Osteoblast (primary cell): ENCODE measurements at regions not wholly inside any gene's neighbourhood (a gene's known extent, or its start where the extent isn't known, plus 50 kb on each side); places are given as distances from the start of the nearest gene placed in this dataset.

Experiments used
- DNase-seq: peaks from one replicate; pipeline ENCODE4 v3.0.0; 2011; ENCODE audit warnings: low spot score, mixed read lengths; ENCODE audit not compliant: insufficient read length; ENCODE audit errors: missing footprints
- H2AFZ ChIP-seq: 2 replicates; pipeline ENCODE4 v1.6.0; 2011; ENCODE audit warnings: mild to moderate bottlenecking, low read length
- H3K27ac ChIP-seq: 2 replicates; pipeline ENCODE4 v1.5.1; 2011; ENCODE audit warnings: mild to moderate bottlenecking, low read depth, low read length, moderate library complexity
- H3K27me3 ChIP-seq: 2 replicates; pipeline ENCODE4 v1.6.0; 2012; ENCODE audit warnings: mild to moderate bottlenecking, control low read depth, inconsistent platforms, low read length, moderate library complexity; ENCODE audit not compliant: insufficient read depth
- H3K36me3 ChIP-seq: 2 replicates; pipeline ENCODE4 v1.5.1; 2011; ENCODE audit warnings: mild to moderate bottlenecking, low read length, control low read depth, moderate library complexity; ENCODE audit not compliant: insufficient read depth
- H3K4me1 ChIP-seq: 2 replicates; pipeline ENCODE4 v1.5.1; 2011; ENCODE audit warnings: mild to moderate bottlenecking, low read length, control low read depth, moderate library complexity; ENCODE audit not compliant: insufficient read depth
- H3K4me2 ChIP-seq: 2 replicates; pipeline ENCODE4 v1.6.0; 2011; ENCODE audit warnings: mild to moderate bottlenecking, low read length; ENCODE audit not compliant: insufficient read depth
- H3K4me3 ChIP-seq: fragments of 200-600 bp; sonication (generic); 3 replicates; pipeline ENCODE4 v1.5.1; 2012; ENCODE audit warnings: mild to moderate bottlenecking, low read length, inconsistent platforms; ENCODE audit not compliant: insufficient read depth
- H3K79me2 ChIP-seq: 2 replicates; pipeline ENCODE4 v1.6.0; 2012; ENCODE audit warnings: mild to moderate bottlenecking, low read length, control low read depth, inconsistent platforms; ENCODE audit not compliant: insufficient read depth
- H3K9me3 ChIP-seq: 2 replicates; pipeline ENCODE4 v1.5.1; 2011; ENCODE audit warnings: low read depth, low read length, control low read depth
- H4K20me1 ChIP-seq: 2 replicates; pipeline ENCODE4 v1.6.0; 2012; ENCODE audit warnings: mild to moderate bottlenecking, low read length, control low read depth; ENCODE audit not compliant: insufficient read depth
- TF ChIP-seq, protein P1 (sequence below): IDR thresholded peaks from 2 replicates; pipeline ENCODE4 v1.5.1; 2011; ENCODE audit warnings: mild to moderate bottlenecking, low read depth, low read length, moderate library complexity; ENCODE audit errors: extremely low read depth

DNA sequence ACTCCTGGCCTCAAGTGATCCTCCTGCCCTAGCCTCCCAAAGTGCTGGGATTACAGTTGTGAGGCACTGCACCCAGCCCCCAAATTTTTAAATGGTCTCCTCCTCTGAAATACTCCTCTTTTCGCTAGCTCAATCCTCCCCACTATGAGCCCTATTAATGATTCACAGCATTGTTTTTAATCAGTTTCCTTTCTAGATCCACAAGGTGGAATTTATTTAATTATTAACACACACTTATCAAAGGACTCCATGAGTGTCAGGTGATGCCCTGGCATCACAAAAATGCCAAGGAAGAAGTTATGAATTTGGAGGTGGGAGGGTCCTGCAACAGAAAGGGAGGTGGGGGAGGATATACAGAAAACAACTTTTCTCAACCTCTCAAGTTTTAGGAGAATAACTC, 806.5 kb downstream of the PRELID2 start:
- TF ChIP-seq, protein P1, sequence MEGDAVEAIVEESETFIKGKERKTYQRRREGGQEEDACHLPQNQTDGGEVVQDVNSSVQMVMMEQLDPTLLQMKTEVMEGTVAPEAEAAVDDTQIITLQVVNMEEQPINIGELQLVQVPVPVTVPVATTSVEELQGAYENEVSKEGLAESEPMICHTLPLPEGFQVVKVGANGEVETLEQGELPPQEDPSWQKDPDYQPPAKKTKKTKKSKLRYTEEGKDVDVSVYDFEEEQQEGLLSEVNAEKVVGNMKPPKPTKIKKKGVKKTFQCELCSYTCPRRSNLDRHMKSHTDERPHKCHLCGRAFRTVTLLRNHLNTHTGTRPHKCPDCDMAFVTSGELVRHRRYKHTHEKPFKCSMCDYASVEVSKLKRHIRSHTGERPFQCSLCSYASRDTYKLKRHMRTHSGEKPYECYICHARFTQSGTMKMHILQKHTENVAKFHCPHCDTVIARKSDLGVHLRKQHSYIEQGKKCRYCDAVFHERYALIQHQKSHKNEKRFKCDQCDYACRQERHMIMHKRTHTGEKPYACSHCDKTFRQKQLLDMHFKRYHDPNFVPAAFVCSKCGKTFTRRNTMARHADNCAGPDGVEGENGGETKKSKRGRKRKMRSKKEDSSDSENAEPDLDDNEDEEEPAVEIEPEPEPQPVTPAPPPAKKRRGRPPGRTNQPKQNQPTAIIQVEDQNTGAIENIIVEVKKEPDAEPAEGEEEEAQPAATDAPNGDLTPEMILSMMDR, result no peak

DNA sequence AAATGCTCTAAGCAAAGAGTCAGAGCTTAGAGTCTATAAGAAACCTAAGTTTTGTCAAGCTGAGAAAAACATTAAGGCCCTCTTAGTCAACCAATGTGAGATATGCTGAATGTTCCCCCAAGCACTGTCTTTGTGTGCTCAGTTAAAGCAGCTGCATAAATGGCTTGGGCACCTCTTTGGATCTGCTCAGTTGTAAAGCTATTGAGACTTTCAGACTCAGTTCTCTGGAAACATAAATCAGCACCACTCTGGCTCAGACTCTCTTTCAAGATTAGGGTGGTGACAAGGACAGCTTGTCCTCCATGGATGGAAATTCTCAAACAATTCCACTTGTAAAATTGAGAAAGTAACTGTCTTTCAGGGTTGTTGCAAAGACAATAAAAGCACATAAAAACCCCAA, 807.9 kb downstream of the PRELID2 start:
- Histone ChIP-seq H3K9me3 (no peaks in the 10 kb centered on the region), H3K4me2 (no peak overlapping the region), H3K4me3 (no peak overlapping the region), H3K79me2 (no peaks in the 10 kb centered on the region), H3K36me3 (no peaks in the 10 kb centered on the region), H2AFZ (no peak overlapping the region), H4K20me1 (no peaks in the 10 kb centered on the region), H3K27me3 (no peaks in the 10 kb centered on the region), H3K27ac (no peak overlapping the region), H3K4me1 (no peaks in the 10 kb centered on the region)
- TF ChIP-seq, protein P1, result no peak
- DNase-seq, result no peak

More for the DNA sequence above, 806.5 kb downstream of the PRELID2 start:
- no peaks in the 10 kb centered on the region for H3K79me2 ChIP-seq
- no peak overlapping the region for H3K4me2 ChIP-seq
- H3K4me1 ChIP-seq, result no peaks in the 10 kb centered on the region
- no peaks in the 10 kb centered on the region for H3K27me3 ChIP-seq
- H3K4me3 ChIP-seq, result no peak overlapping the region
- H3K36me3 ChIP-seq, result no peaks in the 10 kb centered on the region
- no peak overlapping the region for H3K27ac ChIP-seq
- DNase-seq, result no peak
- no peaks in the 10 kb centered on the region for H4K20me1 ChIP-seq
- H3K9me3 ChIP-seq, result no peaks in the 10 kb centered on the region
- no peak overlapping the region for H2AFZ ChIP-seq

DNA sequence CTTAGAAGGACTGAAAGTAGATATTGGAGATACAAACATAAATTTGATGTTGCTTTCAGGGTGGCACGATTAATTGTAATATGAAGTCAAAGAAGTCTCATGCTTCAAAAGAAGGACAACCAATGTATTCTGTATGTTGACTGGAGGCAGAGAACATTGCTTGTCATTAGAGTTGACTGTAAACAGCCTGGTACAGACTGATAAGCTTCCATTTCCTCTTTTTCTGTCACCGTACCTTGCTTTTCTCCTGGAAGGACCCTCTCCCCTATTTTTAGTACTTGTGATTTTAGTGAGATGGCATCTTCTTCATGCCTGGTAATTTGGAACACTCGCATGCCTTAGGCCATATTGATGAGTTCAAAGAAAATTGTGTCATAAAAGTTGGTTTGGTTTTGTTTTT, 809.4 kb downstream of the PRELID2 start:
- DNase-seq, result no peak
- Histone ChIP-seq H3K4me1 (no peaks in the 10 kb centered on the region), H3K9me3 (no peaks in the 10 kb centered on the region), H4K20me1 (no peaks in the 10 kb centered on the region), H3K4me3 (no peak overlapping the region), H3K27me3 (no peaks in the 10 kb centered on the region), H3K79me2 (no peaks in the 10 kb centered on the region), H3K4me2 (no peak overlapping the region), H2AFZ (no peak overlapping the region), H3K36me3 (no peaks in the 10 kb centered on the region), H3K27ac (no peak overlapping the region)
- TF ChIP-seq, protein P1, result no peak

DNA sequence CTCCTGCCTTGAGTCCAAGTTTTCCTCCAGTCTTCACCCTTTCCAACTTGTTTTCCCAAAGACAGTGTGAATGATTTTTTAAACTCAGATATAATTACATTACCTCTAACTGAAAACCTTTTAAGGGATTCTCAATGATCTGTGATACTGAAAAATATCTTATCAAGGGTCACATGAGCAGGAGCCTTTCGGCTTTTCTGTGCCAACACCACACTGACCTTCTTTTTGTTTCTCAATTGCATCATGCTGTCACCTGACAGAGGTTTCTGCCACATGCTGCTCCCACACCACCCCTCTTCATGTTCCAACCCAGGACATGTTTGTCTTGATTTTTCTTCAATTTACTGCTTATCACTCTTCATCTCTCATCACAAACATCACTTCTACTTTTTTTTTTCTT, 820.0 kb downstream of the PRELID2 start:
- no peak for DNase-seq
- H3K9me3 ChIP-seq, result no peaks in the 10 kb centered on the region
- no peak overlapping the region for H3K27ac ChIP-seq
- no peaks in the 10 kb centered on the region for H3K4me1 ChIP-seq
- H3K4me2 ChIP-seq, result no peak overlapping the region
- TF ChIP-seq, protein P1, result no peak
- H4K20me1 ChIP-seq, result no peaks in the 10 kb centered on the region
- H2AFZ ChIP-seq, result no peak overlapping the region
- H3K27me3 ChIP-seq, result no peaks in the 10 kb centered on the region
- H3K4me3 ChIP-seq, result no peak overlapping the region
- H3K79me2 ChIP-seq, result no peaks in the 10 kb centered on the region
- no peaks in the 10 kb centered on the region for H3K36me3 ChIP-seq
